Fibroblast of peridontal ligament (primary cell): ENCODE measurements at regions not wholly inside any gene's neighbourhood (a gene's known extent, or its start where the extent isn't known, plus 50 kb on each side); places are given as distances from the start of the nearest gene placed in this dataset.
A peak's percentile ranks its signal among the peaks of the same experiment; 100 is the strongest.

Source experiments
- DNase-seq: peaks from one replicate; pipeline ENCODE4 v3.0.0-alpha.2; 2010; ENCODE audit errors: extremely low read depth

- DNase-seq: peak; percentile 38
Measured at GRCh38 chr1:78203410-78203982, 157.7 kb downstream of the GIPC2 start.

- peak; percentile 14 for DNase-seq
Measured at GRCh38 chr1:78210175-78210574, 164.4 kb downstream of the GIPC2 start.

DNA sequence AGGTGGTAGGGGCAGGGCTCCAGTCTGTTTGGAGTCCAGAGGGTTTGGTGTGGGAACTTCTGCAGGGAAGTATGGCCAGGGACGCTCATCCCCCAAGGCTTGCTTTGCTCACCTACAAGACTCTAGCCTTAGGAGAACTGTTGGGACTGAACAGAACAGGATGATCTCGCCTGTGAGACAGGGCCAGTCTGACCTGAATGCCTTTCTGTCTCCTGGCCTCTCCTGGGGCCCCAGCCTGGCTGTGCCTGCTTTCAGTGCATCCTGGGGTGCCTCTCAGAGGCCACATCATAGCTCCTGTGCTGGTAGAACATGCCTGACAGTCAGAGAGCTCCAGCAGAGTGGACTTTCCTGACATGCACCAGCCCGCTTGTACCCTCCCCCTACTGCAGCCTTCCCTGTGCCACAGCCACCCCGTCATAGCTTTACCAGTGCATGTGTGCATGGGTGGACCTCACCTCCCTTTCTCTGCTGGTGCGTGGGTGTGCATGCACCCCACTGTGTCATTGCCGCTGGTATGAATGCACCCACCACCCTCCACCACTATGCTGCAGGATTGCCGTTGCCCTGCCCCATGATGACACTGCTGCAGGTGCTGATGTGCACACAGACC is 165.8 kb downstream of the GIPC2 start:
- no peak for DNase-seq

DNA sequence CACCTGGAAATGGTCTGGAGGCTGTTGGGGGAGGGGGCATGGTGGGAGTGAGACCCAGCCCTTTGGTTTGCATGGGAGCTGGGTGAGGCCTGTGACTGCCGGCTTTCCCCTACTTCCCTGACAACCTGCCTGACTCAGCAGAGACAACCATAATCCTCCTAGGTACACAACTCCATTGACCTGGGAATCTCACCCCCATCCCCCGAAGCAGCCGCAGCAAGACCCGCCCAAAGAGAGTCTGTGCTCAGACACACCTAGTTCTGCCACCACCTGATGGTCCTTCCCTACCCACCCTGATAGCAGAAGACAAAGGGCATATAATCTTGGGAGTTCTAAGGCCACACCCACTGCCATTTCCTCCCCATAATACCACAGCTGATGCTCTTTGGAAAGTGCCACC is 168.6 kb downstream of the GIPC2 start:
- DNase-seq: no peak

- no peak for DNase-seq
Measured at GRCh38 chr1:78222225-78222959, 176.6 kb downstream of the GIPC2 start.

GRCh38 chr1:78222960-78223358 is 177.2 kb downstream of the GIPC2 start:
- no peak for DNase-seq

GRCh38 chr1:78223417-78224215 is 177.8 kb downstream of the GIPC2 start:
- peak; percentile 79 for DNase-seq

GRCh38 chr1:78224246-78224785 is 178.6 kb downstream of the GIPC2 start:
- DNase-seq: peak; percentile 10

DNA sequence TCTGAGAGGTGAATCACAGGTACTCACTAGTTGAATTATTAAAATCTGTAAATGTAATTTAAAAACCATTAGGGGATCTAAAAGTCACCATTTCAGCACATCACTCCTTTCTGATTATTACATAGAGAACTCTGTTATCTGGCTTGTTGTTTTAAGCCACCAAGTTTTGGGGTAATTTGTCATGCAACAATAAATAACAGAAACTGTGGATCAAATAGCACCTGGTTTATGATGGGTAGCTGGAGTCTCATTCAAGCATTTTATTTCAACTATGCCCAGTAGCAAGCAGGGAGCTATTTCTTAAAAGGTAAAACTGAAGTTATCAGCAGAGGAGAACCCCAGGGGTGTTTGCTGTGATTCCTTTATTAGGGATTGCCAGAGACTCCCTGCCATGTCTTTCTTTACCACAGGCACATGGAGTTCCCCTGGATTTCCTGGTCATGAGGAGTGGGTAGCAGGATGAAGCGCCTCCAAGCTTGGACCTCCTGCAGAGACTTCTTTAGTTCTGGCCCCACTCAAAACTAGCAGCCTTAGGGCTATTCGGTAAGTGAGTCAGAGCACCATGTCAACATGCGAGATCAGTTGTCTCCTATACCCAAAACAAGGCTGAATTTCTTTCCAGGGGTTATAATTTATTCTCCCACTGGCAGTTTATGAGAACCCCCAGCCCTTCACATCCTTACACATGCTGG is 179.2 kb downstream of the GIPC2 start:
- no peak for DNase-seq

GRCh38 chr1:78226784-78227183 is 181.0 kb downstream of the GIPC2 start:
- DNase-seq: no peak

- no peak for DNase-seq
Measured at GRCh38 chr1:78227705-78228635, 182.2 kb downstream of the GIPC2 start.

GRCh38 chr1:78229344-78229743 is 183.6 kb downstream of the GIPC2 start:
- peak; percentile 98 for DNase-seq

DNA sequence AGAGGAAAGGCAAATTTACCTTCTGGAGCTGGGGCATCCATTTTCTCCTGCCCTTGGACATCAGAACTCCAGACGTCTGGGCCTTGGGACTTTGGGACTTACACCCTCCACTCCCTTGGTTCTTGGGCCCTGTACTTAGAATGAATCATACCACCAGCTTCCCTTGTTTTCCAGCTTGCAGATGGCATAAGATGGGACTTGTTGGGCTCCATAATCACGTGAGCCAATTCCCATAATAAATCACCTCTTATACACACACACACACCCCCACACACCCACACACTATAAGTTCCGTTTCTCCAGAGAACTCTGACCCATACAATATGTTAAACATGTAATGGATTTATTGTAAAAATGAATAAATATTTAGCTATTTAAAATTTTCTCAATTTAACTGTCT is 185.7 kb downstream of the GIPC2 start:
- no peak for DNase-seq

GRCh38 chr1:78231894-78232293 is 186.1 kb downstream of the GIPC2 start:
- DNase-seq: no peak

DNA sequence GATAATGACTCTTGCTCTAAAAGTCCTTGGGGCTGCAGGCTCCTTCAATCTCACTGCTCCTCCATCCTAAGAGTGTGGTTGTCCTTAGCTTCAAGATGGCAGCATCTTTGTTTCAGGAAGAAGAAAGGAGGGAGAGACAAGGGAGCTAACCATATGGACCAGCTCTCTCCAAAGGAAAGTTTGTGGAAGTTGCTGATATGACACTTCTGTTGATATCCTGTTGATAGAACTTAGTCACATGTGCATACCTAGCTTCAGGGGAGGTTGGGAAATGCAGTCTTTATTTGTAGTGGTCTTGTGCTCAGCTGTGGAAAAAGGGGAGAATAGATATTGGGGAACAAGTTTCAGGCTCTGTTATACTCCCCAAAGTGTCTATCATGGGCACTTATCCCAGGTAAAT is 186.9 kb downstream of the GIPC2 start:
- no peak for DNase-seq

DNA sequence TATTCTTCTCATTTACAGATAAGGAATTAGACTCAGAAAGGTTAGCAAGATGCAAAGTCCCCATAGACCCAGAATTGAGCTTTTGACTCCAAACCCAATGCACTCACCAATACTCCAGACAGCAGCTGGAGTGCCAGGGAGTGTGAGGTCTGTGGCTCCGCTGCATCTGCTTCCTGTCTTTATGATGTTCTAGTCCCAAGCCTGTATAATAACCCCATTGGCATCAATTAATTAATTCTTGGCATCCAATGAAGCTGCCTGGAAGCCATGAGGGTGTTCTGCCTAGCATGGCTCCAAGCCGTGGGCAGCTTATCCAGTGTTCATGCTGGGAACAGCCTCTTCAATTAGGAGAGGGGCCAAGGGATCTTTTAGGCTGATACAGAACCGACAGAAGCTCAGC is 188.7 kb downstream of the GIPC2 start:
- no peak for DNase-seq

DNA sequence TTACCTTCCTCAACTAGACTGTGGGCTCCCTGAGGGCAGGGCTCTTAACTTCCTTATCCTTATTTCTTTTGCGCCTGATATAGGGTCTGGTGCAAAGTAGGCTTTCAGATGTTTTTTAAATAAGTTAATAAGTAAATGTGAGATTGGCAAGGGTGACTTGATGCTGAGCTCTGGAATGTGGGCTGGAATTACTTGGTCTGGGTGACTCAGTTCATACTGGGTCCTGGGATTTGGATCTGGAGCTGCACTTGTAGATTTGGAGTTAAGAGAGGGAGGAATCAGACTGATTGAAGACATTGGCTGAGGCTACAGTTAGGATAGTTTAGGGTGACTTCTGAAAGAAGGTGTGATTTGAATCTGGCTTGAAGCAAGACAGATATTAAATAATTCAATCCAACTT is 190.9 kb downstream of the GIPC2 start:
- DNase-seq: peak; percentile 71

DNA sequence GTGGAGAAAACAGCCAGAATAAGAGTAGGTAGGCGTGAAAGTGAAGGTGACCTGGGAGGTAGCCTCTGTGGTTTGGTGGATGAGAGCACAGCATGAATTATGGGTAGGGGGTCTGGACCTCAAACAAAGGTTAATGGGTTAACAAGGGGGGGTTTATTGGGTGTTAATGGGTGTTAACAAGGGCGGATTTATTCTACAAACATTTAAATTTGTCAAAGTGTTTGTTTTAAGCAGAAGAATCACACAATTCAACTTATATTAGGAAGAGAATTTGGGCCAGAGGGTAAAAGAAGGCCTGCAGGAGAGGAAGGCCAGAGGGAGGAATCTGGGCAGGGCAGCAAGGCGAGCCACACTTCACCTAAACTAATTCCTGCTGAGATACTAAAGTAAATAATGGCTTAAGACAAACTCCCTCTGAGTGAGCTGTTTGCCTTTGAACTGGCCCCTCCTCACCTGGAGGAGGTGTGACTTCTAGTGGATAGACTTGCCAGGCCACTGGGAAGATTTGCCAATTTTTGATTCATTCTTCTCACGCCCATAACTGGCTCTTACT is 191.7 kb downstream of the GIPC2 start:
- no peak for DNase-seq

DNA sequence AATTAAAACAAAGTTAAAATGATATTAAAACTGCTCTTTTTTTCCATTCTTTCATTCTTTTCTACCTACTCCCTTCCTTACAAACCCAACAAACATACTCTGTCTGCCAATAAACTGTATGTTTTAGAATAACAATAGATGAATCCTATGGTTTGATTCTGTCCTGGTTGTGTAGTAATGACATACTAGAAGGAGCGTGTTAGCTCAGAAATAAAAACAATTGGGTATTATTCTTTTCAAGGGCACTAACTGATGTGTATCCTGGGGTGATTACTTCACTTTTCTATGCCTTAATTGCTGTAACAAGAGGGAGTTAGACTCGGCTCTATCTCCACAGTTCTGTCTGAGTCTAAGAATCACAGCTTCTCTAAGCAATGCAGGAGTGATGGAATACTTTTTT is 194.4 kb downstream of the GIPC2 start:
- DNase-seq: peak; percentile 46

- peak; percentile 81 for DNase-seq
Measured at GRCh38 chr1:78240755-78241154, 195.0 kb downstream of the GIPC2 start.
